Thyroid gland (tissue), 4 donors: ENCODE measurements at regions not wholly inside any gene's neighbourhood (a gene's known extent, or its start where the extent isn't known, plus 50 kb on each side); places are given as distances from the start of the nearest gene placed in this dataset.

ENCODE experiments used
- CTCF ChIP-seq, 6 experiments: fragments of 200-600 bp in 3 of 6; fragments of 450-650 bp in 3 of 6; sonication (generic) in 3 of 6; IDR thresholded peaks; one replicate each; pipeline ENCODE4 v1.5.1; 2016 to 2019; ENCODE audit warnings: antibody characterized with exemption in 6 of 6, mild to moderate bottlenecking in 2 of 6, inconsistent platforms in 1 of 6, moderate library complexity in 1 of 6
- POLR2A ChIP-seq, 2 donors: fragments of 450-650 bp; IDR thresholded peaks; one replicate each; pipeline ENCODE4 v1.6.1; 2017; ENCODE audit warnings: antibody characterized with exemption in 2 of 2, mild to moderate bottlenecking in 2 of 2, moderate library complexity in 1 of 2

GRCh38 chr12:125276567-125276966 is 211.3 kb downstream of the AACS start:
- TF ChIP-seq CTCF (IDR thresholded peaks at IDR 0.05), result no peak
- no peak for TF ChIP-seq POLR2A (IDR thresholded peaks at IDR 0.05)
